GM19397 (cell line): ENCODE measurements at regions not wholly inside any gene's neighbourhood (a gene's known extent, or its start where the extent isn't known, plus 50 kb on each side); places are given as distances from the start of the nearest gene placed in this dataset.

ENCODE experiments used
- ATAC-seq: cut with Tn5 transposase; IDR thresholded peaks from one replicate; pipeline ENCODE4 v1.9.1; 2021; ENCODE audit warnings: mild to moderate bottlenecking, moderate library complexity; ENCODE audit not compliant: unreplicated experiment

GRCh38 chr7:124692425-124692824 lies 73.2 kb downstream of the GPR37 start:
- no peak for ATAC-seq

GRCh38 chr7:124690840-124691239 lies 74.8 kb downstream of the GPR37 start:
- no peak for ATAC-seq

- no peak for ATAC-seq
Measured at GRCh38 chr7:124689931-124690330, 75.7 kb downstream of the GPR37 start.

GRCh38 chr7:124689523-124689922 lies 76.1 kb downstream of the GPR37 start:
- no peak for ATAC-seq

GRCh38 chr7:124688991-124689390 lies 76.6 kb downstream of the GPR37 start:
- ATAC-seq = no peak

GRCh38 chr7:124686543-124687171 lies 78.9 kb downstream of the GPR37 start:
- no peak for ATAC-seq

GRCh38 chr7:124681946-124682345 lies 83.6 kb downstream of the GPR37 start:
- no peak for ATAC-seq

- no peak for ATAC-seq
Measured at GRCh38 chr7:124680304-124680703, 85.3 kb downstream of the GPR37 start.

- no peak for ATAC-seq
Measured at GRCh38 chr7:124679586-124680225, 85.9 kb downstream of the GPR37 start.

- ATAC-seq = no peak
Measured at GRCh38 chr7:124679146-124679545, 86.4 kb downstream of the GPR37 start.

- ATAC-seq = no peak
Measured at GRCh38 chr7:124674451-124674850, 91.1 kb downstream of the GPR37 start.

- no peak for ATAC-seq
Measured at GRCh38 chr7:124672011-124672410, 93.6 kb downstream of the GPR37 start.

GRCh38 chr7:124667312-124668153 lies 98.1 kb downstream of the GPR37 start:
- no peak for ATAC-seq

GRCh38 chr7:124662937-124663336 lies 102.7 kb downstream of the GPR37 start:
- no peak for ATAC-seq

- no peak for ATAC-seq
Measured at GRCh38 chr7:124662372-124662771, 103.2 kb downstream of the GPR37 start.

GRCh38 chr7:124655990-124656389 lies 109.6 kb downstream of the GPR37 start:
- ATAC-seq = no peak

- no peak for ATAC-seq
Measured at GRCh38 chr7:124652237-124652636, 113.4 kb downstream of the GPR37 start.

- no peak for ATAC-seq
Measured at GRCh38 chr7:124651136-124651535, 114.5 kb downstream of the GPR37 start.

- ATAC-seq = no peak
Measured at GRCh38 chr7:124649397-124650014, 116.1 kb downstream of the GPR37 start.

- no peak for ATAC-seq
Measured at GRCh38 chr7:124647630-124648306, 117.8 kb downstream of the GPR37 start.

- ATAC-seq = no peak
Measured at GRCh38 chr7:124645704-124646103, 119.9 kb downstream of the GPR37 start.
